WTC11 (cell line): ENCODE measurements at regions not wholly inside any gene's neighbourhood (a gene's known extent, or its start where the extent isn't known, plus 50 kb on each side); places are given as distances from the start of the nearest gene placed in this dataset.

Experiments used
- CTCF ChIP-seq: fragments of 200-600 bp; IDR thresholded peaks from 2 replicates; pipeline ENCODE4 v1.8.0; 2022; ENCODE audit warnings: antibody characterized with exemption
- ELF4 ChIP-seq: sonication (generic); formaldehyde crosslinking; IDR thresholded peaks from 2 replicates; pipeline ENCODE4 v1.8.1; 2022; ENCODE audit warnings: low read depth, mild to moderate bottlenecking, moderate library complexity, missing genetic modification reagents
- FOXJ3 ChIP-seq: sonication (generic); formaldehyde crosslinking; IDR thresholded peaks from 2 replicates; pipeline ENCODE4 v1.9.0; 2021; ENCODE audit warnings: missing genetic modification reagents, mild to moderate bottlenecking, borderline replicate concordance
- FOXK1 ChIP-seq: sonication (generic); formaldehyde crosslinking; IDR thresholded peaks from 2 replicates; pipeline ENCODE4 v1.8.0; 2022; ENCODE audit warnings: mild to moderate bottlenecking, moderate library complexity, missing genetic modification reagents
- JAZF1 ChIP-seq: fragments of 250-450 bp; sonication (Bioruptor Pico); IDR thresholded peaks from 2 replicates; pipeline ENCODE4 v1.9.0; 2021; ENCODE audit warnings: moderate library complexity, mild to moderate bottlenecking, inconsistent platforms
- KAT7 ChIP-seq: sonication (generic); formaldehyde crosslinking; IDR thresholded peaks from 2 replicates; pipeline ENCODE4 v1.8.1; 2023; ENCODE audit warnings: missing genetic modification reagents, mild to moderate bottlenecking, borderline replicate concordance
- MYBL2 ChIP-seq: sonication (generic); formaldehyde crosslinking; IDR thresholded peaks from 2 replicates; pipeline ENCODE4 v1.8.1; 2023; ENCODE audit warnings: mild to moderate bottlenecking, moderate library complexity, missing genetic modification reagents
- RORB ChIP-seq: fragments of 250-450 bp; sonication (Bioruptor Pico); IDR thresholded peaks from 2 replicates; pipeline ENCODE4 v1.9.0; 2021; ENCODE audit warnings: mild to moderate bottlenecking
- USF2 ChIP-seq: sonication (generic); formaldehyde crosslinking; IDR thresholded peaks from 2 replicates; pipeline ENCODE4 v1.8.1; 2023; ENCODE audit warnings: mild to moderate bottlenecking, missing genetic modification reagents, moderate library complexity
- ZNF138 ChIP-seq: sonication (generic); formaldehyde crosslinking; conservative IDR thresholded peaks from 2 replicates; pipeline ENCODE4 v1.8.1; 2022; ENCODE audit warnings: mild to moderate bottlenecking, moderate library complexity, missing genetic modification reagents
- ZNF232 ChIP-seq: sonication (generic); formaldehyde crosslinking; IDR thresholded peaks from 2 replicates; pipeline ENCODE4 v1.8.0; 2022; ENCODE audit warnings: mild to moderate bottlenecking, missing genetic modification reagents

- TF ChIP-seq MYBL2 (CRISPR knock-in tag) (no peak), ELF4 (no peak), FOXJ3 (CRISPR knock-in tag) (no peak), ZNF138 (no peak), FOXK1 (CRISPR knock-in tag) (no peak), USF2 (CRISPR knock-in tag) (no peak), CTCF (no peak), RORB (no peak), ZNF232 (CRISPR knock-in tag) (no peak), KAT7 (no peak), JAZF1 (CRISPR knock-in tag) (no peak)
Measured at GRCh38 chr20:60160451-60161145, 202.4 kb downstream of the CDH26 start.
